WTC11 (cell line): ENCODE measurements at regions not wholly inside any gene's neighbourhood (a gene's known extent, or its start where the extent isn't known, plus 50 kb on each side); places are given as distances from the start of the nearest gene placed in this dataset.

Experiments
- ATAC-seq: fragments of 200-7000 bp; cut with Tn5 transposase; 2 replicates; pipeline ENCODE4 v1.10.0; 2021; ENCODE audit warnings: mild to moderate bottlenecking, moderate library complexity
- CTCF ChIA-PET: fragments of 300-600 bp; sonication (Branson Sonifier 250); formaldehyde crosslinking; loops from one replicate; lab custom pipeline; 2021; ENCODE audit warnings: antibody characterized with exemption; lab: Charles Lee
- POLR2A ChIA-PET: fragments of 350-600 bp; sonication (Branson Sonifier 250); formaldehyde crosslinking; loops from one replicate; lab custom pipeline; 2021; ENCODE audit warnings: antibody characterized with exemption; lab: Charles Lee
- DNase-seq: peaks from one replicate; pipeline ENCODE4 v3.0.0; 2021; ENCODE audit warnings: low spot score
- H3K27ac Mint-ChIP-seq: 2 replicates; pipeline ENCODE4 v1.8.0; 2021; ENCODE audit warnings: mixed read lengths
- H3K27me3 Mint-ChIP-seq: 2 replicates; pipeline ENCODE4 v1.8.0; 2021; ENCODE audit warnings: low read depth, mild to moderate bottlenecking, moderate library complexity, mixed read lengths
- H3K36me3 Mint-ChIP-seq: 2 replicates; pipeline ENCODE4 v1.8.0; 2021; ENCODE audit warnings: mixed read lengths
- H3K4me1 Mint-ChIP-seq: 2 replicates; pipeline ENCODE4 v1.8.0; 2022; ENCODE audit warnings: mixed read lengths
- H3K4me3 Mint-ChIP-seq: 2 replicates; pipeline ENCODE4 v1.8.0; 2021; ENCODE audit warnings: mild to moderate bottlenecking, moderate library complexity, mixed read lengths
- H3K9me3 Mint-ChIP-seq: 2 replicates; pipeline ENCODE4 v1.8.0; 2021; ENCODE audit warnings: mixed read lengths
- ATF1 ChIP-seq: sonication (generic); formaldehyde crosslinking; IDR thresholded peaks from 2 replicates; pipeline ENCODE4 v1.8.1; 2023; ENCODE audit warnings: mild to moderate bottlenecking, moderate library complexity, missing genetic modification reagents
- ATF3 ChIP-seq: sonication (generic); formaldehyde crosslinking; conservative IDR thresholded peaks from 2 replicates; pipeline ENCODE4 v1.8.1; 2022; ENCODE audit warnings: mild to moderate bottlenecking, missing genetic modification reagents
- CBFB ChIP-seq: sonication (generic); formaldehyde crosslinking; IDR thresholded peaks from 2 replicates; pipeline ENCODE4 v1.8.1; 2022; ENCODE audit warnings: mild to moderate bottlenecking, low read depth, missing genetic modification reagents
- CREB1 ChIP-seq: sonication (generic); formaldehyde crosslinking; IDR thresholded peaks from 2 replicates; pipeline ENCODE4 v1.8.0; 2023; ENCODE audit warnings: mild to moderate bottlenecking, missing genetic modification reagents
- E2F5 ChIP-seq: sonication (generic); formaldehyde crosslinking; IDR thresholded peaks from 2 replicates; pipeline ENCODE4 v1.8.1; 2022; ENCODE audit warnings: mild to moderate bottlenecking, moderate library complexity, missing genetic modification reagents
- ETV6 ChIP-seq: sonication (generic); formaldehyde crosslinking; IDR thresholded peaks from 2 replicates; pipeline ENCODE4 v1.8.1; 2022; ENCODE audit warnings: mild to moderate bottlenecking, missing genetic modification reagents
- FOXJ3 ChIP-seq: sonication (generic); formaldehyde crosslinking; IDR thresholded peaks from 2 replicates; pipeline ENCODE4 v1.9.0; 2021; ENCODE audit warnings: missing genetic modification reagents, mild to moderate bottlenecking, borderline replicate concordance
- MLX ChIP-seq: sonication (generic); formaldehyde crosslinking; IDR thresholded peaks from 2 replicates; pipeline ENCODE4 v1.8.1; 2023; ENCODE audit warnings: mild to moderate bottlenecking, missing genetic modification reagents, moderate library complexity
- NFATC4 ChIP-seq: fragments of 250-450 bp; sonication (Bioruptor Pico); IDR thresholded peaks from 2 replicates; pipeline ENCODE4 v1.9.0; 2021; ENCODE audit warnings: mild to moderate bottlenecking
- NFE2L1 ChIP-seq: sonication (generic); formaldehyde crosslinking; IDR thresholded peaks from 2 replicates; pipeline ENCODE4 v1.8.1; 2023; ENCODE audit warnings: missing genetic modification reagents
- NFYB ChIP-seq: sonication (generic); formaldehyde crosslinking; conservative IDR thresholded peaks from 2 replicates; pipeline ENCODE4 v1.8.0; 2022; ENCODE audit warnings: low read depth, missing genetic modification reagents
- RORB ChIP-seq: fragments of 250-450 bp; sonication (Bioruptor Pico); IDR thresholded peaks from 2 replicates; pipeline ENCODE4 v1.9.0; 2021; ENCODE audit warnings: mild to moderate bottlenecking
- SMAD4 ChIP-seq: sonication (generic); formaldehyde crosslinking; IDR thresholded peaks from 2 replicates; pipeline ENCODE4 v1.8.0; 2022; ENCODE audit warnings: mild to moderate bottlenecking, missing genetic modification reagents
- TCF7 ChIP-seq: sonication (generic); formaldehyde crosslinking; IDR thresholded peaks from 2 replicates; pipeline ENCODE4 v1.8.0; 2022; ENCODE audit warnings: mild to moderate bottlenecking, low read depth, missing genetic modification reagents, moderate library complexity
- TEAD1 ChIP-seq: sonication (generic); formaldehyde crosslinking; IDR thresholded peaks from 2 replicates; pipeline ENCODE4 v1.8.0; 2022; ENCODE audit warnings: mild to moderate bottlenecking, missing genetic modification reagents
- TEAD4 ChIP-seq: sonication (generic); formaldehyde crosslinking; IDR thresholded peaks from 2 replicates; pipeline ENCODE4 v1.8.0; 2022; ENCODE audit warnings: mild to moderate bottlenecking, missing genetic modification reagents
- USF2 ChIP-seq: sonication (generic); formaldehyde crosslinking; IDR thresholded peaks from 2 replicates; pipeline ENCODE4 v1.8.1; 2023; ENCODE audit warnings: mild to moderate bottlenecking, missing genetic modification reagents, moderate library complexity
- ZBTB21 ChIP-seq: sonication (generic); formaldehyde crosslinking; IDR thresholded peaks from 2 replicates; pipeline ENCODE4 v1.8.1; 2023; ENCODE audit warnings: mild to moderate bottlenecking, missing genetic modification reagents, borderline replicate concordance
- ZNF423 ChIP-seq: fragments of 250-450 bp; sonication (Bioruptor Pico); IDR thresholded peaks from 2 replicates; pipeline ENCODE4 v2.1.2; 2022; ENCODE audit warnings: mild to moderate bottlenecking, moderate library complexity
- TF ChIP-seq, protein P1 (sequence below): sonication (generic); formaldehyde crosslinking; IDR thresholded peaks from 2 replicates; pipeline ENCODE4 v1.8.1; 2023; ENCODE audit warnings: mild to moderate bottlenecking, moderate library complexity, missing genetic modification reagents
- TF ChIP-seq, protein P2 (sequence below): sonication (generic); formaldehyde crosslinking; IDR thresholded peaks from 2 replicates; pipeline ENCODE4 v1.8.1; 2022; ENCODE audit warnings: missing genetic modification reagents, borderline replicate concordance
- TF ChIP-seq, protein P3 (sequence below): sonication (generic); formaldehyde crosslinking; IDR thresholded peaks from 2 replicates; pipeline ENCODE4 v1.8.0; 2022; ENCODE audit warnings: mild to moderate bottlenecking, missing genetic modification reagents
- TF ChIP-seq, protein P4 (sequence below): fragments of 250-450 bp; sonication (Bioruptor Pico); IDR thresholded peaks from 2 replicates; pipeline ENCODE4 v2.1.2; 2022; ENCODE audit warnings: mild to moderate bottlenecking, moderate library complexity

DNA sequence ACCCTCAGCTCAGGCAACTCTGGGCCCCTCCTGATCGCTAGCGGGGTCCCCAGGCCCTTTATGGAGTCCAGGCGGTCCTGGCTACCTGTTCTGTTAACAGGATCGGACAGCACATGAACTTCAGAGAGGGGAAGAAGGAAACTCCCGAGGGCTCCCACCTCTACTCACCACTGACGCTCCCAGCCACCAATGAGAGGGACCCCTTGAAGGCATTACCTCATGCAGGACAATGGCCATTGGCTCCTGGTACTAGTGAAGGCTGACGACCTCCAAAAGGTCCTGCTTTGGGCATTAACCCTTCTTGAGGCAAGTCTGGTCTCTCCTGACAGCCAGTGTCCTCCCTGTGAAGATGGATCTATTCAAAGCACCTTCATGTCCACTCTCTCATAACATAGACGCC, 71.5 kb upstream of the LMO1 start:
- Mint-ChIP-seq H3K27me3 (no peaks in the 10 kb centered on the region), H3K4me1 (peaks cover 27% of the 10 kb centered on the region), H3K36me3 (no peaks in the 10 kb centered on the region), H3K9me3 (no peaks in the 10 kb centered on the region), H3K27ac (no peak overlapping the region), H3K4me3 (no peak overlapping the region)
- POLR2A ChIA-PET, result no interaction called here
- ATAC-seq (peak; percentile 31), DNase-seq (no peak)
- CTCF ChIA-PET, result interaction anchor here (1.3 to 1.9 kb wide), 4 partner anchors 8 to 232 kb away, joined by 3 to 8 read pairs (median 4); no protein-coding TSS in a partner anchor
- TF ChIP-seq NFYB (peak; percentile 41), ATF1 (no peak)
- TF ChIP-seq, all 79 proteins: peak for 1

DNA sequence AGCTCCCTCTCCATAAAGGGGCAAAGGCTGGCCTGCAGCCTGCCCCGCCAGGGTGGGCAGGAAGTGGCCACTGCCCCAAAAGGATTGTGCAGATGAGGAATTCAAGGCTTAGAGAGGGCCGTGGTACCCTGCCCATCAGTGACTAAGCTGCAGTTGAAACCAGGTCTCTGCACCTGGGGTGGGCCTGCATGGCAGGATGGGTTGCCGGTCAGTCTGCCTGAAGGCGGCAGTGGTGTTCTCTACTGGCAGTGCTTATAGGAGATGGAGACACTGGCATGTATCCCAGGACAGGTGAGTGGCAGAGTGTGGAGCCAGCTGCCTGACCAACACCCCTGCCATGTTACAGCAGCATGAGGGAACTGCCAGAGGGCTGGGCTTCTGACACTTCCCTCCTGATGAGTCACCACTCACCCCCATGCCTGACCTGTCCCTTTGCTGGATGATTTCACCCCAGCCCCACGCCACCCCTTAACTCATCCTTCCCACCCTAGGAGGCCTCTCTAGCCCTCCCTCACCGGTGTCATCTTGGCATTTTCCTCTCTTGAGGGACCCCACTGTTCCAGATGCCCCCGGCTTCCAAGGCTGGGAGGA, 70.2 kb upstream of the LMO1 start:
- Mint-ChIP-seq H3K27me3 (no peaks in the 10 kb centered on the region), H3K9me3 (no peaks in the 10 kb centered on the region), H3K27ac (no peak overlapping the region), H3K4me1 (peaks cover 31% of the 10 kb centered on the region), H3K4me3 (no peak overlapping the region)
- DNase-seq, result no peak
- CTCF ChIA-PET, result interaction anchor here (0.6 to 1.9 kb wide), 10 partner anchors 10 to 233 kb away, joined by 3 to 8 read pairs (median 4); partner anchors contain the start of gene LMO1
- POLR2A ChIA-PET, result interaction anchor here (0.6 kb wide), 1 partner anchor 21 kb away, joined by 9 read pairs; no protein-coding TSS in a partner anchor
- TF ChIP-seq RORB (CRISPR knock-in tag), result no peak
- TF ChIP-seq FOXJ3 (CRISPR knock-in tag), result no peak
- TF ChIP-seq, all 79 proteins: peak for 0
- H3K36me3 Mint-ChIP-seq, result no peaks in the 10 kb centered on the region
- peak; percentile 9; the same call in 1 of the 2 replicates for ATAC-seq

DNA sequence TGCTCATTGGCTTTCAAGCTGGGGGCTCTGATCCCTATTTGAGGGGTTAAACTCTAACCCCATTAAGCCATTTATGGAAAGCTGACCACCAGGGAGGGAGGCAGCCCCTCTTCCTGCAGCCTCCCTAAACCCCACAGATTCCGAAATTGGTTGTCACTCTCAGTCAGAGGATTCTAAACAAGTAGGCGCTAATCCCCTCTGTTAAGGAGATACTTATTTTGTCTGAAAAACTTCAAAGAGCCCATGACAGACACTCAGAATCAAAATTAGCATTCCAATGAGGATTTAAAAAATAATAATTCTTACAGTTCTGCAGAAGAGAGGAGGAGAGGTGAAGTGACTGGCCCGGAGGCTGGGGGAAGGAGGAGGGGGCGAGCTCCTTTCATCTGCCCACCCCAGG, 69.7 kb upstream of the LMO1 start:
- no peaks in the 10 kb centered on the region for H3K9me3 Mint-ChIP-seq
- H3K4me3 Mint-ChIP-seq, result no peak overlapping the region
- no peaks in the 10 kb centered on the region for H3K36me3 Mint-ChIP-seq
- POLR2A ChIA-PET, result interaction anchor here (0.6 kb wide), 1 partner anchor 21 kb away, joined by 9 read pairs; no protein-coding TSS in a partner anchor
- DNase-seq (no peak), ATAC-seq (no peak)
- no peak overlapping the region for H3K27ac Mint-ChIP-seq
- peaks cover 31% of the 10 kb centered on the region for H3K4me1 Mint-ChIP-seq
- no peak for TF ChIP-seq SMAD4 (CRISPR knock-in tag)
- TF ChIP-seq, protein P1, sequence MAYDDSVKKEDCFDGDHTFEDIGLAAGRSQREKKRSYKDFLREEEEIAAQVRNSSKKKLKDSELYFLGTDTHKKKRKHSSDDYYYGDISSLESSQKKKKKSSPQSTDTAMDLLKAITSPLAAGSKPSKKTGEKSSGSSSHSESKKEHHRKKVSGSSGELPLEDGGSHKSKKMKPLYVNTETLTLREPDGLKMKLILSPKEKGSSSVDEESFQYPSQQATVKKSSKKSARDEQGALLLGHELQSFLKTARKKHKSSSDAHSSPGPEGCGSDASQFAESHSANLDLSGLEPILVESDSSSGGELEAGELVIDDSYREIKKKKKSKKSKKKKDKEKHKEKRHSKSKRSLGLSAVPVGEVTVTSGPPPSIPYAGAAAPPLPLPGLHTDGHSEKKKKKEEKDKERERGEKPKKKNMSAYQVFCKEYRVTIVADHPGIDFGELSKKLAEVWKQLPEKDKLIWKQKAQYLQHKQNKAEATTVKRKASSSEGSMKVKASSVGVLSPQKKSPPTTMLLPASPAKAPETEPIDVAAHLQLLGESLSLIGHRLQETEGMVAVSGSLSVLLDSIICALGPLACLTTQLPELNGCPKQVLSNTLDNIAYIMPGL, result no peak
- TF ChIP-seq, protein P2, sequence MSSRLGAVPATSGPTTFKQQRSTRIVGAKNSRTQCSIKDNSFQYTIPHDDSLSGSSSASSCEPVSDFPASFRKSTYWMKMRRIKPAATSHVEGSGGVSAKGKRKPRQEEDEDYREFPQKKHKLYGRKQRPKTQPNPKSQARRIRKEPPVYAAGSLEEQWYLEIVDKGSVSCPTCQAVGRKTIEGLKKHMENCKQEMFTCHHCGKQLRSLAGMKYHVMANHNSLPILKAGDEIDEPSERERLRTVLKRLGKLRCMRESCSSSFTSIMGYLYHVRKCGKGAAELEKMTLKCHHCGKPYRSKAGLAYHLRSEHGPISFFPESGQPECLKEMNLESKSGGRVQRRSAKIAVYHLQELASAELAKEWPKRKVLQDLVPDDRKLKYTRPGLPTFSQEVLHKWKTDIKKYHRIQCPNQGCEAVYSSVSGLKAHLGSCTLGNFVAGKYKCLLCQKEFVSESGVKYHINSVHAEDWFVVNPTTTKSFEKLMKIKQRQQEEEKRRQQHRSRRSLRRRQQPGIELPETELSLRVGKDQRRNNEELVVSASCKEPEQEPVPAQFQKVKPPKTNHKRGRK (CRISPR knock-in tag), result no peak
- no peak for TF ChIP-seq TEAD1 (CRISPR knock-in tag)
- TF ChIP-seq E2F5 (CRISPR knock-in tag), result no peak
- no peak for TF ChIP-seq ZNF423 (CRISPR knock-in tag)
- TF ChIP-seq, protein P3, sequence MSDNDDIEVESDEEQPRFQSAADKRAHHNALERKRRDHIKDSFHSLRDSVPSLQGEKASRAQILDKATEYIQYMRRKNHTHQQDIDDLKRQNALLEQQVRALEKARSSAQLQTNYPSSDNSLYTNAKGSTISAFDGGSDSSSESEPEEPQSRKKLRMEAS (CRISPR knock-in tag), result no peak
- no peak for TF ChIP-seq NFE2L1 (CRISPR knock-in tag)
- no peak for TF ChIP-seq MLX (CRISPR knock-in tag)
- TF ChIP-seq USF2 (CRISPR knock-in tag), result no peak
- no peak for TF ChIP-seq ETV6 (CRISPR knock-in tag)
- TF ChIP-seq, protein P4, sequence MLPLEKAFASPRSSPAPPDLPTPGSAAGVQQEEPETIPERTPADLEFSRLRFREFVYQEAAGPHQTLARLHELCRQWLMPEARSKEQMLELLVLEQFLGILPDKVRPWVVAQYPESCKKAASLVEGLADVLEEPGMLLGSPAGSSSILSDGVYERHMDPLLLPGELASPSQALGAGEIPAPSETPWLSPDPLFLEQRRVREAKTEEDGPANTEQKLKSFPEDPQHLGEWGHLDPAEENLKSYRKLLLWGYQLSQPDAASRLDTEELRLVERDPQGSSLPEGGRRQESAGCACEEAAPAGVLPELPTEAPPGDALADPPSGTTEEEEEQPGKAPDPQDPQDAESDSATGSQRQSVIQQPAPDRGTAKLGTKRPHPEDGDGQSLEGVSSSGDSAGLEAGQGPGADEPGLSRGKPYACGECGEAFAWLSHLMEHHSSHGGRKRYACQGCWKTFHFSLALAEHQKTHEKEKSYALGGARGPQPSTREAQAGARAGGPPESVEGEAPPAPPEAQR (CRISPR knock-in tag), result no peak
- no peak for TF ChIP-seq CBFB (CRISPR knock-in tag)
- no peak for TF ChIP-seq TEAD4
- TF ChIP-seq RORB (CRISPR knock-in tag), result no peak
- no peak for TF ChIP-seq NFATC4
- TF ChIP-seq ATF3 (CRISPR knock-in tag), result no peak
- no peak for TF ChIP-seq CREB1
- no peak for TF ChIP-seq ZBTB21 (CRISPR knock-in tag)
- no peak for TF ChIP-seq TCF7 (CRISPR knock-in tag)
- TF ChIP-seq, all 79 proteins: peak for 0
- H3K27me3 Mint-ChIP-seq, result no peaks in the 10 kb centered on the region
- CTCF ChIA-PET, result interaction anchor here (0.6 to 1.9 kb wide), 9 partner anchors 15 to 233 kb away, joined by 3 to 8 read pairs (median 4); partner anchors contain the start of gene LMO1
